ENCODE measurements at regions not wholly inside any gene's neighbourhood (a gene's known extent, or its start where the extent isn't known, plus 50 kb on each side); places are given as distances from the start of the nearest gene placed in this dataset.

DNA sequence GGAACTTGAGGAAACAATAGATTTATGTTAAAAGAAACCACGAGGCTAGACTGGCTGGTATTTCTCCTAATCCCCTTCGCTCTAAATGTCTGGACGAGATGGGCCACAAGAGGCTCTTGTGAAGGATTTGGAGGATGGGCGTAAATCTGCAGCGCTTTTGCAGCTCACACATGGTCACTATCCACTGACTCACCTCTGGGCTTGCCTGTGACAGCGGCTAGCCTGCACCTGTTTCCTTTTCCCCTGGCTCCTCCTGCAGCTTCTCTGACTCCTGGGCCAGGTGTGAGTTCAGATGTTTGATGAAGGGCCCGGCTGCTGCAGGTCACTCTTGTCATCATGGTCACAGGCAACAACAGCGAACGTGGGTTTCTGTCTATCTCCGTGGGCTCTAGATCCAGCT lies 629.4 kb downstream of the CBLN4 start:
- TF ChIP-seq, protein P1, sequence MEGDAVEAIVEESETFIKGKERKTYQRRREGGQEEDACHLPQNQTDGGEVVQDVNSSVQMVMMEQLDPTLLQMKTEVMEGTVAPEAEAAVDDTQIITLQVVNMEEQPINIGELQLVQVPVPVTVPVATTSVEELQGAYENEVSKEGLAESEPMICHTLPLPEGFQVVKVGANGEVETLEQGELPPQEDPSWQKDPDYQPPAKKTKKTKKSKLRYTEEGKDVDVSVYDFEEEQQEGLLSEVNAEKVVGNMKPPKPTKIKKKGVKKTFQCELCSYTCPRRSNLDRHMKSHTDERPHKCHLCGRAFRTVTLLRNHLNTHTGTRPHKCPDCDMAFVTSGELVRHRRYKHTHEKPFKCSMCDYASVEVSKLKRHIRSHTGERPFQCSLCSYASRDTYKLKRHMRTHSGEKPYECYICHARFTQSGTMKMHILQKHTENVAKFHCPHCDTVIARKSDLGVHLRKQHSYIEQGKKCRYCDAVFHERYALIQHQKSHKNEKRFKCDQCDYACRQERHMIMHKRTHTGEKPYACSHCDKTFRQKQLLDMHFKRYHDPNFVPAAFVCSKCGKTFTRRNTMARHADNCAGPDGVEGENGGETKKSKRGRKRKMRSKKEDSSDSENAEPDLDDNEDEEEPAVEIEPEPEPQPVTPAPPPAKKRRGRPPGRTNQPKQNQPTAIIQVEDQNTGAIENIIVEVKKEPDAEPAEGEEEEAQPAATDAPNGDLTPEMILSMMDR (IDR thresholded peaks at IDR 0.05; ENCODE audit: unreplicated experiment): no peak
- Mint-ChIP-seq H3K27ac (no peak overlapping the region), H3K36me3 (no peaks in the 10 kb centered on the region), H3K4me3 (no peak overlapping the region), H3K9me3 (peaks cover 4% of the 10 kb centered on the region), H3K27me3 (ENCODE audit: low read depth) (peaks cover 1% of the 10 kb centered on the region), H3K4me1 (no peaks in the 10 kb centered on the region)
- DNase-seq (ENCODE audit: low spot score in 2 of 2, unreplicated experiment in 2 of 2): no peak

DNA sequence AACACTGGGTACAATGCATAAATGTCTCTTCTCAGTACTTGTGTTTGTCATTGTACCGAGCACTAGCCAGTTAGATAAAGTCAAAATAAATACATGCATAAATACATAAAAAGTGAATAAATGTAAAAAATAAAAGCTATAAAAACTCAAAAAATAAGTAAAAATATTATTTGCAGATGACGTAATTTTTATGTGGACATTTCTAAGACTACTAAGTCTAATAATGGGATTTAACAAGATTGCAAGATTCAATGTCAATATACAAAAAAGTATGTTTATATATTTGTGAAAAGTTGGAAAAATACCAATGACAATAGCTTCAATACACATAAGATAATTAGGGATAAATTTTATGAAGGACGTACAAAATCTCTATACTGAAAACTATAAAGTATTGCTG lies 639.6 kb downstream of the CBLN4 start:
- H3K27ac Mint-ChIP-seq: no peak overlapping the region
- no peaks in the 10 kb centered on the region for H3K36me3 Mint-ChIP-seq
- TF ChIP-seq, protein P1 (IDR thresholded peaks at IDR 0.05; ENCODE audit: unreplicated experiment): no peak
- no peak overlapping the region for H3K4me3 Mint-ChIP-seq
- no peaks in the 10 kb centered on the region for H3K9me3 Mint-ChIP-seq
- no peaks in the 10 kb centered on the region for H3K4me1 Mint-ChIP-seq
- H3K27me3 Mint-ChIP-seq (ENCODE audit: low read depth): peaks cover 11% of the 10 kb centered on the region
- DNase-seq (ENCODE audit: low spot score in 2 of 2, unreplicated experiment in 2 of 2): no peak

- no peak overlapping the region for H3K4me3 Mint-ChIP-seq
- TF ChIP-seq, protein P1 (IDR thresholded peaks at IDR 0.05; ENCODE audit: unreplicated experiment): no peak
- DNase-seq (ENCODE audit: low spot score in 2 of 2, unreplicated experiment in 2 of 2): no peak
- no peaks in the 10 kb centered on the region for H3K9me3 Mint-ChIP-seq
- no peak overlapping the region for H3K27ac Mint-ChIP-seq
- H3K36me3 Mint-ChIP-seq: no peaks in the 10 kb centered on the region
- H3K27me3 Mint-ChIP-seq (ENCODE audit: low read depth): peaks cover 11% of the 10 kb centered on the region
- no peaks in the 10 kb centered on the region for H3K4me1 Mint-ChIP-seq
Measured at GRCh38 chr20:55360895-55361294, 644.4 kb downstream of the CBLN4 start.

- Mint-ChIP-seq H3K36me3 (no peaks in the 10 kb centered on the region), H3K4me3 (no peak overlapping the region), H3K9me3 (peaks cover 19% of the 10 kb centered on the region), H3K27me3 (ENCODE audit: low read depth) (no peaks in the 10 kb centered on the region), H3K4me1 (no peaks in the 10 kb centered on the region), H3K27ac (no peak overlapping the region)
- TF ChIP-seq, protein P1 (IDR thresholded peaks at IDR 0.05; ENCODE audit: unreplicated experiment): no peak
- no peak for DNase-seq (ENCODE audit: low spot score in 2 of 2, unreplicated experiment in 2 of 2)
Measured at GRCh38 chr20:55354720-55355119, 650.6 kb downstream of the CBLN4 start.

GRCh38 chr20:55353206-55353605 lies 652.1 kb downstream of the CBLN4 start:
- H3K27ac Mint-ChIP-seq: no peak overlapping the region
- H3K9me3 Mint-ChIP-seq: peaks cover 19% of the 10 kb centered on the region
- TF ChIP-seq, protein P1 (IDR thresholded peaks at IDR 0.05; ENCODE audit: unreplicated experiment): no peak
- no peaks in the 10 kb centered on the region for H3K36me3 Mint-ChIP-seq
- H3K4me3 Mint-ChIP-seq: no peak overlapping the region
- DNase-seq (ENCODE audit: low spot score in 2 of 2, unreplicated experiment in 2 of 2): no peak
- no peaks in the 10 kb centered on the region for H3K27me3 Mint-ChIP-seq (ENCODE audit: low read depth)
- no peaks in the 10 kb centered on the region for H3K4me1 Mint-ChIP-seq

DNA sequence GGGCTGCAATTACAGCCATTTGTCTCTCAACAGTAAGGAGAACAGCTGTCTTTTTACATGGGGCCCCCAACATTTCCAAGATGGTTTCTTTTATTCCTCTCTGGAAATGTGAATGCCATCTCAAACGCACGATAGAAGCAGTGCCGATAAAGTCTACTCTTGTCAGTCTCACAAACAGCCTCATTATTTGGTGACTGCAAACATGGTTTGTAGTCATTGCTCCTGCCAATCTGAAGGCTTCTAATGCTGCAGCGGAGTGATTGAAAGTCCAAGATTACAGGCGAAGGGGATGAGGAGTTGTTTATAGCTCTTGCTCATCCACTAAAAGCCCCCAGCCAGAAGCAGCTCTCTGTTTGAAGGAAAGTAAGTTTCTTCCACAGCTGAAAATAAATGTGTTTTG lies 657.1 kb downstream of the CBLN4 start:
- Mint-ChIP-seq H3K4me3 (no peak overlapping the region), H3K4me1 (no peaks in the 10 kb centered on the region), H3K9me3 (peaks cover 19% of the 10 kb centered on the region), H3K27ac (no peak overlapping the region), H3K36me3 (no peaks in the 10 kb centered on the region), H3K27me3 (ENCODE audit: low read depth) (no peaks in the 10 kb centered on the region)
- TF ChIP-seq, protein P1 (IDR thresholded peaks at IDR 0.05; ENCODE audit: unreplicated experiment): no peak
- DNase-seq (ENCODE audit: low spot score in 2 of 2, unreplicated experiment in 2 of 2): no peak

Data from mesothelial cell of epicardium (in vitro differentiated cells).